Ovary (tissue), 7 donors: ENCODE measurements at regions not wholly inside any gene's neighbourhood (a gene's known extent, or its start where the extent isn't known, plus 50 kb on each side); places are given as distances from the start of the nearest gene placed in this dataset.

ENCODE experiments used
- DNase-seq, 5 donors: peaks; one replicate each; pipeline ENCODE4 v3.0.0-alpha.2; 2019 to 2020
- H3K27ac ChIP-seq, 2 donors: fragments of 200-600 bp; one replicate each; pipeline versions ENCODE4 v1.5.1 to v1.8.0; 2019 to 2022
- H3K27me3 ChIP-seq: fragments of 200-600 bp; one replicate; pipeline ENCODE4 v1.8.0; 2022
- H3K36me3 ChIP-seq: fragments of 200-600 bp; sonication (generic); one replicate; pipeline ENCODE4 v1.5.1; 2019
- H3K4me1 ChIP-seq: one replicate; pipeline ENCODE4 v1.8.1; 2013; ENCODE audit warnings: mild to moderate bottlenecking, moderate library complexity; ENCODE audit not compliant: insufficient read depth
- H3K4me3 ChIP-seq: fragments of 200-600 bp; sonication (generic); one replicate; pipeline ENCODE4 v1.5.1; 2017
- H3K9me3 ChIP-seq, 2 donors: fragments of 200-600 bp in 1 of 2; sonication (generic) in 1 of 2; one replicate each; pipeline versions ENCODE4 v1.5.1 to v1.8.1; 2013 to 2019; ENCODE audit warnings: mild to moderate bottlenecking in 1 of 2, moderate library complexity in 1 of 2
- EP300 ChIP-seq: sonication (generic); formaldehyde crosslinking; IDR thresholded peaks from one replicate; pipeline ENCODE4 v1.6.1; 2017; ENCODE audit warnings: antibody characterized with exemption
- POLR2A ChIP-seq: fragments of 450-650 bp; IDR thresholded peaks from one replicate; pipeline ENCODE4 v1.6.1; 2017; ENCODE audit warnings: antibody characterized with exemption, mild to moderate bottlenecking, moderate library complexity
- WGBS, 3 donors: extraction: QIAGEN DNeasy Blood & Tissue Kit in 1 of 3; methylation state at CpG; one replicate each; pipeline versions ENCODE4 v1.1.5 to v1.1.7; 2013 to 2017; 5-methylcytosine and 5-hydroxymethylcytosine counted together
- intact Hi-C, 4 donors: fragments of 100-400 bp; cut with DNase I; formaldehyde crosslinking; loops; one replicate each; pipeline versions ENCODE4 v1.11.0 to v1.15.1; 2022 to 2023
- TF ChIP-seq, protein P1 (sequence below), 3 donors: fragments of 450-650 bp in 2 of 3; fragments of 200-600 bp in 1 of 3; IDR thresholded peaks; one replicate each; pipeline versions ENCODE4 v1.5.1 to v1.8.0; 2016 to 2022; ENCODE audit warnings: antibody characterized with exemption in 3 of 3, mild to moderate bottlenecking in 1 of 3
- donor health status: DM: no; HTN: no; CAD: no; lungs with moderate emphysema.
- donor health status: DM: no; HTN: no; CAD: no.
- donor health status: Bipolar disorder and iron deficiency.
- donor health status: DM: no; HTN: no; CAD: no.
- donor health status: DM: yes; HTN: yes; CAD: no.

DNA sequence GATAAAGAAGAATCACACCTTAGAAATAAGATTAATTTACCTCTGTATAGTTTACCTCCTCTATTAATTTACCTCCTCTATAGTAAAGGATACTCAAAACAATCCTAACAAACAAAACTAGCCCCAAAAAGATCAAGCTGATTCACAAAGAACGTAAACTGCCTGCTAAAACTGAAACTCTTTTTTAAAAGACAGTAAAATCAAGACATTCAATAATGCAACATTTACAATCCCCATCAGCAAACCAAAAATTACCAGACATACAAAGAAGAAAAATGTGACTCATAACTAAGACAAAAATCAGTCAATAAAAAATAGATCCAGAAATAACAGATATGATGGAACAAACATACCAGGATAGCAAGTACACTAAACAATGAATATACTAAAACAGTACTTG is 215.7 kb downstream of the ZEB2 start:
- 95 to 98% (median 97%) methylated on average over 1 of the region's 1 CpG for WGBS, 3 donors
- Histone ChIP-seq H3K27me3 (no peaks in the 10 kb centered on the region), H3K4me1 (no peaks in the 10 kb centered on the region), H3K4me3 (no peak overlapping the region), H3K36me3 (no peaks in the 10 kb centered on the region), H3K27ac (no peak overlapping the region), H3K9me3 (no peaks in the 10 kb centered on the region)
- no peak for TF ChIP-seq POLR2A
- TF ChIP-seq EP300, result no peak
- TF ChIP-seq, protein P1, sequence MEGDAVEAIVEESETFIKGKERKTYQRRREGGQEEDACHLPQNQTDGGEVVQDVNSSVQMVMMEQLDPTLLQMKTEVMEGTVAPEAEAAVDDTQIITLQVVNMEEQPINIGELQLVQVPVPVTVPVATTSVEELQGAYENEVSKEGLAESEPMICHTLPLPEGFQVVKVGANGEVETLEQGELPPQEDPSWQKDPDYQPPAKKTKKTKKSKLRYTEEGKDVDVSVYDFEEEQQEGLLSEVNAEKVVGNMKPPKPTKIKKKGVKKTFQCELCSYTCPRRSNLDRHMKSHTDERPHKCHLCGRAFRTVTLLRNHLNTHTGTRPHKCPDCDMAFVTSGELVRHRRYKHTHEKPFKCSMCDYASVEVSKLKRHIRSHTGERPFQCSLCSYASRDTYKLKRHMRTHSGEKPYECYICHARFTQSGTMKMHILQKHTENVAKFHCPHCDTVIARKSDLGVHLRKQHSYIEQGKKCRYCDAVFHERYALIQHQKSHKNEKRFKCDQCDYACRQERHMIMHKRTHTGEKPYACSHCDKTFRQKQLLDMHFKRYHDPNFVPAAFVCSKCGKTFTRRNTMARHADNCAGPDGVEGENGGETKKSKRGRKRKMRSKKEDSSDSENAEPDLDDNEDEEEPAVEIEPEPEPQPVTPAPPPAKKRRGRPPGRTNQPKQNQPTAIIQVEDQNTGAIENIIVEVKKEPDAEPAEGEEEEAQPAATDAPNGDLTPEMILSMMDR (IDR thresholded peaks at IDR 0.05), result no peak
- no peak for DNase-seq
- intact Hi-C loops, result no loop called here

DNA sequence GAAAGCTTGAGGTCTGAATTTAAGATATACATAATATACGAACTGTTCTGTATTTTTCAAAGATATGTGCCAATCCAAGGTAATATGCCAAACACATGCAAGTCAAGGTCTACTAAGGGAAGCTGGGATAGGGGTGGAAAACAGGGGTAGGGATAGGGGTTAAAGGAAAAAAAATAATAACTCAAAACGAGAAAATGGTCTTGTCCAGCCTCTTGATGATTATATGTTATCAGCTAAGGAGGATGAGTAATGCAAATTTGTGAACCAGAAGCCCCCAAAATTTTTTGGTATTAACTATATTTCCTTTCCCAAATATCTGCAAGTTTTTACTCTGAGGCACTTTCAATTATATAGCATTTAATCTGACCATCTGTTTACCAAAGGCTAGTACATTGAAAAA is 219.3 kb downstream of the ZEB2 start:
- no peaks in the 10 kb centered on the region for H3K27me3 ChIP-seq
- WGBS, 3 donors, result 54 to 59% (median 58%) methylated on average over 2 of the region's 2 CpGs
- H3K36me3 ChIP-seq, result no peaks in the 10 kb centered on the region
- H3K4me3 ChIP-seq, result no peak overlapping the region
- DNase-seq, result no peak
- intact Hi-C loops, result no loop called here
- TF ChIP-seq, protein P1 (IDR thresholded peaks at IDR 0.05), result no peak
- TF ChIP-seq POLR2A, result no peak
- no peak for TF ChIP-seq EP300
- no peaks in the 10 kb centered on the region for H3K9me3 ChIP-seq
- H3K4me1 ChIP-seq, result no peaks in the 10 kb centered on the region
- H3K27ac ChIP-seq, result no peak overlapping the region

DNA sequence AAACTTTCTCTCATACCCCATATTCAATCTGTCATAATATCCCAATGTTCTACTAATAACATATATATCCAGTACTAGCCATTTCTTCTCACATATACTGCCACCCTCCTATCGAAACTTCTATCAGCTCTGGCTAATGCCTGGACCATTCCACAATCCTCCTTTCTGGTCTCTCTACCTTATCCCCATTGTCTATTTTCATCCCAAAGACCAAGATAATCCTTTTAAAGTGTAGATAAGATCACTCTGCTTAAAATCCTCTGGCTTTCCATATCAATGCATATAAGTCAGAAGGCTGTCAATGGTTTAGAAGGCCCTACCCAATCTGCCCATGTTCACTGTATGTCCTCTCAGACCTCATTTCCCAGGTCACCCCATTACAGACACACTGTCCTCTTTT is 229.6 kb downstream of the ZEB2 start:
- DNase-seq, result no peak
- 95 to 98% (median 96%) methylated on average over 1 of the region's 1 CpG for WGBS, 3 donors
- Histone ChIP-seq H3K27ac (no peak overlapping the region), H3K4me1 (peaks cover 2% of the 10 kb centered on the region), H3K36me3 (no peaks in the 10 kb centered on the region), H3K9me3 (no peaks in the 10 kb centered on the region), H3K4me3 (no peak overlapping the region), H3K27me3 (no peaks in the 10 kb centered on the region)
- intact Hi-C loops, result no loop called here
- TF ChIP-seq POLR2A (no peak), EP300 (no peak)
- TF ChIP-seq, protein P1 (IDR thresholded peaks at IDR 0.05), result no peak

DNA sequence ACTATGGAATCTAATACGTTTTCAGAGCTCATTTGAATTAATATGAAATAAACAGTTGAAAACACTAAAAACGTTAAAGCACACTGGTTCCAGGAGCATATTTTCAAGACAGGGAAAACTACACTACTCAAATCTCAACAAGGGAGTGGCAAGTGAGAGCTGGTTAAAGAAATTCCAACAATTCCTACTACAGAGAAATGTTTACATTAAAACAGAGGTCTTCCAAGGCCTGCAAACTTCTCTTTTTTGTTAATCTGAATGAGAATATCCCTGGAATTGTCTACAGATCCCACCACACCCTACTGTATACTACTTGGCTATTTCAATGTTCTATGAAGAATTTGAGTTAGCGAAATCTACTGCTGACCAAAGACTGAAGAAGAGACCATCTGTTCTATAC is 231.5 kb downstream of the ZEB2 start:
- Histone ChIP-seq H3K27ac (no peak overlapping the region), H3K4me3 (no peak overlapping the region), H3K9me3 (no peaks in the 10 kb centered on the region), H3K27me3 (no peaks in the 10 kb centered on the region), H3K4me1 (peaks cover 2% of the 10 kb centered on the region), H3K36me3 (no peaks in the 10 kb centered on the region)
- 76 to 77% (median 76%) methylated on average over 3 of the region's 3 CpGs for WGBS, 3 donors
- TF ChIP-seq EP300 (no peak), POLR2A (no peak)
- TF ChIP-seq, protein P1 (IDR thresholded peaks at IDR 0.05), result no peak
- intact Hi-C loops, result no loop called here
- no peak for DNase-seq

DNA sequence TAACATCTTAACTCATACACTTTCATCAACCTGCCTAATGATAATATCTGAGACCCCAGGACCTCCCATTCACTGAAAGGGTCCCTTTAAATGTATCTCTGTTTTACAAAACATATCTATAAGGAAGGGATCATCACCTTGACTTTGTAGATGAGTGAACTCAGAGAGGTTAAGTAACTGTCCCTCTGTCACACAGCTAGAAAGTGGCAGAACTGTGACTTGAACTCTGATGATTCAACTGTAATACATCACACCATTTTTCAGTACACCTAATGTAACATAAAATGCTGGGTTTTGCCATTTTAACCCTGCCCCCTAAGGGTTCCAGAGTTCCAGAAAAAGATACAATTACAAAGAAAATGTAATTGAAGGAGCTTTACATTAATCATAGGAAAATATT is 234.6 kb downstream of the ZEB2 start:
- no peaks in the 10 kb centered on the region for H3K9me3 ChIP-seq
- no peak overlapping the region for H3K27ac ChIP-seq
- no peaks in the 10 kb centered on the region for H3K27me3 ChIP-seq
- peaks cover 3% of the 10 kb centered on the region for H3K4me1 ChIP-seq
- H3K4me3 ChIP-seq, result no peak overlapping the region
- TF ChIP-seq POLR2A, result no peak
- TF ChIP-seq, protein P1 (IDR thresholded peaks at IDR 0.05), result no peak
- TF ChIP-seq EP300, result no peak
- no peaks in the 10 kb centered on the region for H3K36me3 ChIP-seq
- DNase-seq, result no peak
- intact Hi-C loops, result no loop called here
